C4-2B (cell line): ENCODE measurements at regions not wholly inside any gene's neighbourhood (a gene's known extent, or its start where the extent isn't known, plus 50 kb on each side); places are given as distances from the start of the nearest gene placed in this dataset.

ENCODE experiments used
- H3K27ac ChIP-seq: fragments of 450-650 bp; 2 replicates; pipeline ENCODE4 v1.5.1; 2017
- ZFX ChIP-seq: fragments of 450-650 bp; IDR thresholded peaks from 2 replicates; pipeline ENCODE4 v1.6.1; 2017
- TF ChIP-seq, protein P1 (sequence below): fragments of 450-650 bp; conservative IDR thresholded peaks from 2 replicates; pipeline ENCODE4 v1.5.1; 2017; ENCODE audit warnings: mild to moderate bottlenecking

DNA sequence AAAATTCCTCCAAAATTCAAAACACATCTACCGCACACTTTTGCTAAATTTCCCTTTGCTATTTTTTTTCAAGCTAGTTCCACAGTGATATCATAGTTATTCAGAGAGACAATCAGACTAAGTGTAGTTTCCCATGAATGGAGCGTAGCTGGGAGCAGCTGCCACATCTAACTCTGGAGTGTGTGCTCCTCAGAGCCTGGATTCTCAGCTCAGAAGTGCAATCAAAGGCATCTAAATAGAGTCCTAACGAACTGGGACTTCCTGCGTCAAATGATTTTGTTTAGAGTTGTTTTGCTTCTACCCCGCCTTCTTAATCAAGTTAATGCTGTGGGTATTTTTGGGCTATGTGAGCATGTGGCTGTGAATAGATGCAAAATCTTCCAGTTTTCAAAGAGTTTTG, 160.3 kb downstream of the TMEM18 start:
- no peak overlapping the region for H3K27ac ChIP-seq
- TF ChIP-seq ZFX = no peak
- TF ChIP-seq, protein P1, sequence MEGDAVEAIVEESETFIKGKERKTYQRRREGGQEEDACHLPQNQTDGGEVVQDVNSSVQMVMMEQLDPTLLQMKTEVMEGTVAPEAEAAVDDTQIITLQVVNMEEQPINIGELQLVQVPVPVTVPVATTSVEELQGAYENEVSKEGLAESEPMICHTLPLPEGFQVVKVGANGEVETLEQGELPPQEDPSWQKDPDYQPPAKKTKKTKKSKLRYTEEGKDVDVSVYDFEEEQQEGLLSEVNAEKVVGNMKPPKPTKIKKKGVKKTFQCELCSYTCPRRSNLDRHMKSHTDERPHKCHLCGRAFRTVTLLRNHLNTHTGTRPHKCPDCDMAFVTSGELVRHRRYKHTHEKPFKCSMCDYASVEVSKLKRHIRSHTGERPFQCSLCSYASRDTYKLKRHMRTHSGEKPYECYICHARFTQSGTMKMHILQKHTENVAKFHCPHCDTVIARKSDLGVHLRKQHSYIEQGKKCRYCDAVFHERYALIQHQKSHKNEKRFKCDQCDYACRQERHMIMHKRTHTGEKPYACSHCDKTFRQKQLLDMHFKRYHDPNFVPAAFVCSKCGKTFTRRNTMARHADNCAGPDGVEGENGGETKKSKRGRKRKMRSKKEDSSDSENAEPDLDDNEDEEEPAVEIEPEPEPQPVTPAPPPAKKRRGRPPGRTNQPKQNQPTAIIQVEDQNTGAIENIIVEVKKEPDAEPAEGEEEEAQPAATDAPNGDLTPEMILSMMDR = no peak

DNA sequence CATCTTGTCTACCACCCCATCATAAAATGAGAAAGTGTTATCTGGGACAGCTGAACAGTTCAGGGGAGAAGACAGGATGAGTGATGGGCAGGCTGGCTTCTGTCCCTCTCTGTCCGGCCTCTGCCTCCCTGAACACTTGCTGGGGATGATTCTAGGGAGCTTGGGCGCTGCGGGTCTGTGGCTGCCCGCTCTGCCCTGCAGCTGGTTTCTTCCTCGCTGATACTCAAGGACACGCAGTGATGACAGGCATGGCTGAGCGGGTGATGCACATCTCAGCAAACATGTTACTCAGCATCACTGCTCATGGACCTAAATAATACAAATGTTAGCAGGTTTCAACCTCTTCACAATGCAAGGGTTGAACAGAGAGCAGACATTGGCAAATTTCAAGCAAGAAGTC, 161.1 kb downstream of the TMEM18 start:
- H3K27ac ChIP-seq = no peak overlapping the region
- TF ChIP-seq, protein P1 = no peak
- no peak for TF ChIP-seq ZFX

DNA sequence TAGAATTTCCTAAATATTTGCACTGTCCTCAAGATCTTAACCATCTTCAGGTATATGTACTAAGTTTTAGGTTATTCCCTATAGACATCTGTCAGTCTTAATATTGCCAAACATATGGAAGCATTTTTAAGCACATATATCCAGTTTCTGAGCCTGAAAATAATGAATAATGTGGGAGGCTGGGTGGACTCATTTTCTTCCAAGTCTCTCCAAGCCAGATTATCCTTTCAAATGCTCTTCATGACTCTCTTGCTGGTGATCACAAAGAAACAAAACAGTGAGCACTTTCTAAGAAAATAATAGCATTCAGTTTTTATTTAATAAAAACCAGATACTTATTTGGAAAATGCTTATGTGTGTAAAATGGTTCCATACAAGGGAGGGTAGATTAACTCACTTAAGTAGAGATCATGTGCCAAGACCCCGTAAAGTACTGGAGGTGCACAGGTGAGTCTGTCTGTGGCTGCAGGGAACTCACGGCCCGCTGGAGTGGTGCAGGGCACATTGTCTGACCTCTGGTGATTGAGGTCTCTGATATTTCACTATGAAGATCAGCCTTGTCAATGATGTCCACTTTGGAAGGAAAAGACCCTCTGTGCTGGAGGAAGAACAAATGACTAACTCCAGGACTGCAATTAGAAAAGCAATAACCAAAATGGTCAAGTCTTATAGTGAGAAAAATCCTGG, 161.6 kb downstream of the TMEM18 start:
- H3K27ac ChIP-seq = no peak overlapping the region
- no peak for TF ChIP-seq ZFX

DNA sequence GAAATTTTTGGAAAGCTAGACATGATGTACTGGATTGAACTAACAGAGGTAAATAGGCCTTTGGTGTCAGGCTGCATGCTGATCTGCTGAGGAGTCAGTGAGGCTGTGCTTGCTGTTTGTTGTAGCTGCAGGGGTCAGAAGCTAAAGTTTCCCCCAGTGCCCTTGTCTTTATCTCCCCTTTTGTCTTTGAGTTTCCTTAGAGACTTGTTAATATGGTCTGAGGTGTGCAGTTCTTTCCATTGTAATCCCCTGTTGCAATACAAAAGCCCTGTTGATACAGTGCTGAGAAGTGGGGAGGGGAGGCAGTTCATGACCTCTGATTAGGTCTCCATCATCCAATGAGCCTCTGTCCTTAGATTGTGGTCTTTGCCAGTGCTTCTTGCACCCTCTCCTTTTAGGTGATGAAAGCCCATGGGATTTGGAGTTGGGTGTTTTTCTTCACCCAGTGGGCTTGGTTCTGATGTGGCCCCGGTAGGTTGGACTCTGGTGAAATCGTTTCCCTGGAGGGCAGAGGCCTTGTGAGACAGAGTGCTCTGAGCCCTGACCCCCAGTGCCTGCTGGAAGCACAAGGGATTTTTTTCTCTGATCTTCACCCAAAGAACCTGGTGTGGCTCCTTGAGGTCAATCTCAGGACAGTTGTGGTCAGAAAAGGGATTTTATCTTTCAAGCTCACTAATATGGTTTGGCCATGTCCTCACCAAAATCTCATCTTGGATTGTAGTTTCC, 163.1 kb downstream of the TMEM18 start:
- TF ChIP-seq, protein P1 = no peak
- no peak for TF ChIP-seq ZFX
- H3K27ac ChIP-seq = no peak overlapping the region

DNA sequence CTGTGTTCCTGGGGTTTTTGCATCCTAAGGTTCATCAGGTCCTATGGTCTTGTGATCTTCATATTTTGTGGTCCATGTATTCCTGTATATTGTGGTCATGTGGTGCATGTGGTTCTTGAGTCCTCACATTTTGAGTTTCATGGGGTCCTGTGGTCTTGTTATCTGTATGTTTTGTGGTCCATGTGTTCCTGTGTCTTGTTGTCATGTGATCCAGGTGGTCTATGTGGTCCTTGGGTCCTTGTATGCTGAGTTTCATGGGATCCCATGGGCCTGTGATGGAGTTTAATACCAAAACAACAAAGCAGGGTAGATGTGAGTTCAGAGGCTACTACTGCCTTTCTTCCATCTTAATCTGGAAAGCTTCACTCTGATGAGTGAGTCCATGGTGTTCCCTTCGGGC, 166.4 kb downstream of the TMEM18 start:
- H3K27ac ChIP-seq = no peak overlapping the region
- TF ChIP-seq, protein P1 = no peak
- no peak for TF ChIP-seq ZFX

DNA sequence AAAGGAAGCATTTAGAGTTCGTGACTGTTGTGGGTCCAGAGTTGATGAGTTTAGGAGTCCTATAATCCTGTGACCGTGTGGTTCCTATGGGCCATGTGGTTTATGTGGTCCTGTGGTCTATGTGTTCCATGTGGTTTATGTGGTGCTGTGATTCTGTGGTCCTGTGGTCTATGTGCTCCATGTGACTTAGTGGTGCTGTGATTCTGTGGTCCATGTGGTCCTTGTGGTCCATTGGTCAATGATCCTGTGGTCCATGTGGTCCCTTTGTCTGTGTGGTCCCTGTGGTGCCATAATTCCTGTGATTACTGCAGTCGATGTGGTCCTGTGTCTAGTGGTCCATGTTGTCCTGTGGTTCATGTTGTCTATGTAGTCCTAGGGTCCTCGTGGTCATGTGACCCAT, 167.3 kb downstream of the TMEM18 start:
- no peak overlapping the region for H3K27ac ChIP-seq
- no peak for TF ChIP-seq ZFX
- TF ChIP-seq, protein P1 = no peak

DNA sequence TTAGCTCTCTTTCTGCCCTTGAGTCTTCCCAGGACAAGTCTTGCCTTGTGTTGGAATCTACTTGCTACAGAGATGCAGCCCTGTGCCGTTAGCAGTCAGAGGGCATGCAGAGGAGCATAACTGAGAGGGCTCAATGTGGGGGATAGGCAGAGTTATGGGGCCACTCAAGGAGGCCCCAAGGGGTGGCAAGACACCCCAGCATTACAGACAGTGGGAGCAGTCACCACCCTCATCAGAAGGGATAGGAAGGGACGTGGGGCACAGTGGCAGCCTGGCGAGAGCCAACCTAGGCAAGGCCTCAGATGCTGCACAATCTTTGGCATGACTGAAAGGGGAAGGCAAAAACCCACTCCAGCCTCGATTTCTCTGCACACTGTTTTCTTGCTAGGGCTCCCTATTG, 169.1 kb downstream of the TMEM18 start:
- no peak for TF ChIP-seq ZFX
- TF ChIP-seq, protein P1 = no peak

More for the DNA sequence above, 169.1 kb downstream of the TMEM18 start:
- H3K27ac ChIP-seq = no peak overlapping the region
